GM23338 (cell line): ENCODE measurements at regions not wholly inside any gene's neighbourhood (a gene's known extent, or its start where the extent isn't known, plus 50 kb on each side); places are given as distances from the start of the nearest gene placed in this dataset.

Source experiments
- ATAC-seq: fragments of 200-7000 bp; cut with Tn5 transposase; 3 replicates; pipeline ENCODE4 v1.9.1; 2020
- DNase-seq: peaks from one replicate; pipeline ENCODE4 v3.0.0-alpha.2; 2015; ENCODE audit warnings: low spot score
- H2AFZ ChIP-seq: fragments of 200-600 bp; sonication (generic); 2 replicates; pipeline ENCODE4 v1.8.0; 2016; ENCODE audit warnings: antibody characterized with exemption, mild to moderate bottlenecking, moderate library complexity
- H3F3A ChIP-seq: fragments of 200-600 bp; sonication (generic); replicated peaks from 2 replicates; pipeline ENCODE4 v1.8.0; 2017; ENCODE audit warnings: antibody characterized with exemption, mixed run types, low read depth
- H3K27ac ChIP-seq: fragments of 200-600 bp; sonication (generic); 2 replicates; pipeline ENCODE4 v1.6.1; 2016; ENCODE audit warnings: low read depth
- H3K27me3 ChIP-seq: fragments of 200-600 bp; sonication (generic); 2 replicates; pipeline ENCODE4 v1.8.0; 2016; ENCODE audit warnings: mild to moderate bottlenecking, mixed run types, moderate library complexity; ENCODE audit not compliant: insufficient read depth
- H3K36me3 ChIP-seq: fragments of 200-600 bp; sonication (generic); 2 replicates; pipeline ENCODE4 v1.8.0; 2016; ENCODE audit warnings: mild to moderate bottlenecking; ENCODE audit not compliant: insufficient read depth
- H3K4me1 ChIP-seq: fragments of 200-600 bp; sonication (generic); 2 replicates; pipeline ENCODE4 v1.8.0; 2016; ENCODE audit warnings: mild to moderate bottlenecking, moderate library complexity; ENCODE audit not compliant: insufficient read depth
- H3K4me2 ChIP-seq: fragments of 200-600 bp; sonication (generic); 2 replicates; pipeline ENCODE4 v1.7.1; 2017; ENCODE audit warnings: mixed run types
- H3K4me3 ChIP-seq: fragments of 200-600 bp; sonication (generic); 2 replicates; pipeline ENCODE4 v1.6.1; 2016; ENCODE audit warnings: mixed run types
- H3K79me2 ChIP-seq: fragments of 200-600 bp; sonication (generic); replicated peaks from 2 replicates; pipeline ENCODE4 v1.8.0; 2017; ENCODE audit warnings: mild to moderate bottlenecking; ENCODE audit not compliant: insufficient read depth
- H3K9me2 ChIP-seq: fragments of 200-600 bp; sonication (generic); 2 replicates; pipeline ENCODE4 v1.8.0; 2017; ENCODE audit not compliant: insufficient read depth
- H4K20me1 ChIP-seq: fragments of 200-600 bp; sonication (generic); replicated peaks from 2 replicates; pipeline ENCODE4 v1.8.0; 2017; ENCODE audit warnings: mild to moderate bottlenecking; ENCODE audit not compliant: insufficient read depth
- H3K27ac Mint-ChIP-seq: 2 replicates; pipeline ENCODE4 v1.8.0; 2020; ENCODE audit warnings: inconsistent platforms, mild to moderate bottlenecking, moderate library complexity, mixed read lengths
- H3K27me3 Mint-ChIP-seq: 3 replicates; pipeline ENCODE4 v1.8.0; 2022; ENCODE audit warnings: low read depth, mild to moderate bottlenecking, moderate library complexity, mixed read lengths, inconsistent platforms; ENCODE audit not compliant: insufficient read depth, poor library complexity
- H3K36me3 Mint-ChIP-seq: 3 replicates; pipeline ENCODE4 v1.8.0; 2021; ENCODE audit warnings: low read depth, mild to moderate bottlenecking, inconsistent platforms, moderate library complexity, mixed read lengths
- H3K4me1 Mint-ChIP-seq: 3 replicates; pipeline ENCODE4 v1.8.0; 2020; ENCODE audit warnings: mild to moderate bottlenecking, inconsistent platforms, mixed read lengths
- H3K4me3 Mint-ChIP-seq: 3 replicates; pipeline ENCODE4 v1.8.0; 2021; ENCODE audit warnings: moderate library complexity, mild to moderate bottlenecking, inconsistent platforms, mixed read lengths
- H3K9me3 Mint-ChIP-seq: 3 replicates; pipeline ENCODE4 v1.8.0; 2020; ENCODE audit warnings: moderate library complexity, mild to moderate bottlenecking, inconsistent platforms, mixed read lengths
- CREB1 ChIP-seq: fragments of 250-450 bp; sonication (Bioruptor Pico); IDR thresholded peaks from 2 replicates; pipeline ENCODE4 v1.5.0; 2020; ENCODE audit warnings: low read depth, mild to moderate bottlenecking, moderate library complexity
- EZH2 ChIP-seq: fragments of 200-600 bp; sonication (generic); IDR thresholded peaks from one replicate; pipeline ENCODE4 v1.8.0; 2017; ENCODE audit warnings: antibody characterized with exemption, mild to moderate bottlenecking, low read depth; ENCODE audit not compliant: unreplicated experiment
- EZH2phosphoT487 ChIP-seq: fragments of 200-600 bp; sonication (generic); IDR thresholded peaks from one replicate; pipeline ENCODE4 v1.8.1; 2018; ENCODE audit warnings: antibody characterized with exemption; ENCODE audit not compliant: unreplicated experiment
- JUNB ChIP-seq: IDR thresholded peaks from one replicate; pipeline ENCODE4 v1.6.1; 2016; ENCODE audit warnings: antibody characterized with exemption; ENCODE audit not compliant: unreplicated experiment
- NANOG ChIP-seq: IDR thresholded peaks from 2 replicates; pipeline ENCODE4 v1.6.1; 2016; ENCODE audit warnings: antibody characterized with exemption, borderline replicate concordance
- POLR2AphosphoS5 ChIP-seq: IDR thresholded peaks from 2 replicates; pipeline ENCODE4 v1.6.1; 2016; ENCODE audit warnings: antibody characterized with exemption, low read depth
- STAT1 ChIP-seq: IDR thresholded peaks from one replicate; pipeline ENCODE4 v1.6.1; 2016; ENCODE audit warnings: antibody characterized with exemption; ENCODE audit not compliant: unreplicated experiment
- ZNF114 ChIP-seq: fragments of 250-450 bp; sonication (Bioruptor Pico); IDR thresholded peaks from 2 replicates; pipeline ENCODE4 v1.5.0; 2020; ENCODE audit warnings: mild to moderate bottlenecking, moderate library complexity
- ZNF331 ChIP-seq: fragments of 250-450 bp; sonication (Bioruptor Pico); IDR thresholded peaks from 2 replicates; pipeline ENCODE4 v1.5.0; 2020; ENCODE audit warnings: low read depth, mild to moderate bottlenecking, moderate library complexity
- ZNF462 ChIP-seq: fragments of 250-450 bp; sonication (Bioruptor Pico); IDR thresholded peaks from 2 replicates; pipeline ENCODE4 v1.5.0; 2020; ENCODE audit warnings: mild to moderate bottlenecking, moderate library complexity
- TF ChIP-seq, protein P1 (sequence below), 2 experiments: fragments of 200-600 bp in 1 of 2; sonication (generic) in 1 of 2; conservative IDR thresholded peaks; 2 replicates each; pipeline versions ENCODE4 v1.5.1 to v1.6.1; 2016 to 2017; ENCODE audit warnings: antibody characterized with exemption in 2 of 2, low read depth in 2 of 2, mild to moderate bottlenecking in 2 of 2, moderate library complexity in 1 of 2
- TF ChIP-seq, protein P2 (sequence below): IDR thresholded peaks from 2 replicates; pipeline ENCODE4 v1.6.1; 2016; ENCODE audit warnings: antibody characterized with exemption
- TF ChIP-seq, protein P3 (sequence below): IDR thresholded peaks from one replicate; pipeline ENCODE4 v1.6.1; 2018; ENCODE audit warnings: antibody characterized with exemption; ENCODE audit not compliant: unreplicated experiment

DNA sequence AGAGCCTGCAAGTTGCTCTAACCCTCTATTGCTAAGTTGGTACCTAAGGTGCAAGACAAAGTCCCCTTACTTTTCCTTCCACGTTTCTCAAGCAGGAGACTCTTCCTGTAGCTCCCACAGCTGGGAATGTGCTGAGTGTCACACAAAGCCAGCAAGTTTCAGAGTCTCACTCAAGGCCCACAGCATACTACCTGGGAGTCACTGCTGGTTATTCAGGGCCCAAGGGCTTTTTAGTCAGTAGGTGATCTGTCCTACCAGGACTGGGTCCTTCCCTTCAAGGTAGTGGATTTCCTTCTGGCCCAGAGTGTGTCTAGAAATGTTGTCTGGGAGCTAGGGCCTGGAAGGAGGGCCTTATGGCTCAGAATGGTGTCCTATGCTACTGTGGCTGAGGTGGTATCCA, 261.9 kb upstream of the CITED2 start:
- ATAC-seq (no peak), DNase-seq (no peak)
- peaks cover 4% of the 10 kb centered on the region for H3K27me3 Mint-ChIP-seq
- Histone ChIP-seq H3F3A (no peaks in the 10 kb centered on the region), H3K4me3 (no peak overlapping the region), H3K36me3 (no peaks in the 10 kb centered on the region), H3K27ac (no peak overlapping the region), H3K79me2 (no peaks in the 10 kb centered on the region), H2AFZ (no peak overlapping the region), H3K9me2 (no peaks in the 10 kb centered on the region; the same call in 1 of the 2 replicates), H4K20me1 (no peaks in the 10 kb centered on the region), H3K27me3 (no peaks in the 10 kb centered on the region), H3K4me2 (no peak overlapping the region), H3K4me1 (no peaks in the 10 kb centered on the region)
- H3K36me3 Mint-ChIP-seq = no peaks in the 10 kb centered on the region
- H3K9me3 Mint-ChIP-seq = no peaks in the 10 kb centered on the region
- no peak for TF ChIP-seq NANOG
- no peak for TF ChIP-seq ZNF462 (CRISPR knock-in tag)
- no peak for TF ChIP-seq POLR2AphosphoS5
- no peak for TF ChIP-seq EZH2phosphoT487
- TF ChIP-seq CREB1 = no peak
- TF ChIP-seq ZNF114 (CRISPR knock-in tag) = no peak
- no peak for TF ChIP-seq EZH2
- no peak for TF ChIP-seq ZNF331
- TF ChIP-seq, protein P1, sequence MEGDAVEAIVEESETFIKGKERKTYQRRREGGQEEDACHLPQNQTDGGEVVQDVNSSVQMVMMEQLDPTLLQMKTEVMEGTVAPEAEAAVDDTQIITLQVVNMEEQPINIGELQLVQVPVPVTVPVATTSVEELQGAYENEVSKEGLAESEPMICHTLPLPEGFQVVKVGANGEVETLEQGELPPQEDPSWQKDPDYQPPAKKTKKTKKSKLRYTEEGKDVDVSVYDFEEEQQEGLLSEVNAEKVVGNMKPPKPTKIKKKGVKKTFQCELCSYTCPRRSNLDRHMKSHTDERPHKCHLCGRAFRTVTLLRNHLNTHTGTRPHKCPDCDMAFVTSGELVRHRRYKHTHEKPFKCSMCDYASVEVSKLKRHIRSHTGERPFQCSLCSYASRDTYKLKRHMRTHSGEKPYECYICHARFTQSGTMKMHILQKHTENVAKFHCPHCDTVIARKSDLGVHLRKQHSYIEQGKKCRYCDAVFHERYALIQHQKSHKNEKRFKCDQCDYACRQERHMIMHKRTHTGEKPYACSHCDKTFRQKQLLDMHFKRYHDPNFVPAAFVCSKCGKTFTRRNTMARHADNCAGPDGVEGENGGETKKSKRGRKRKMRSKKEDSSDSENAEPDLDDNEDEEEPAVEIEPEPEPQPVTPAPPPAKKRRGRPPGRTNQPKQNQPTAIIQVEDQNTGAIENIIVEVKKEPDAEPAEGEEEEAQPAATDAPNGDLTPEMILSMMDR (conservative IDR thresholded peaks at IDR 0.05; ENCODE audit: low read depth in 2 of 2) = no peak
- TF ChIP-seq, protein P2, sequence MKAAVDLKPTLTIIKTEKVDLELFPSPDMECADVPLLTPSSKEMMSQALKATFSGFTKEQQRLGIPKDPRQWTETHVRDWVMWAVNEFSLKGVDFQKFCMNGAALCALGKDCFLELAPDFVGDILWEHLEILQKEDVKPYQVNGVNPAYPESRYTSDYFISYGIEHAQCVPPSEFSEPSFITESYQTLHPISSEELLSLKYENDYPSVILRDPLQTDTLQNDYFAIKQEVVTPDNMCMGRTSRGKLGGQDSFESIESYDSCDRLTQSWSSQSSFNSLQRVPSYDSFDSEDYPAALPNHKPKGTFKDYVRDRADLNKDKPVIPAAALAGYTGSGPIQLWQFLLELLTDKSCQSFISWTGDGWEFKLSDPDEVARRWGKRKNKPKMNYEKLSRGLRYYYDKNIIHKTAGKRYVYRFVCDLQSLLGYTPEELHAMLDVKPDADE = no peak
- TF ChIP-seq, protein P3, sequence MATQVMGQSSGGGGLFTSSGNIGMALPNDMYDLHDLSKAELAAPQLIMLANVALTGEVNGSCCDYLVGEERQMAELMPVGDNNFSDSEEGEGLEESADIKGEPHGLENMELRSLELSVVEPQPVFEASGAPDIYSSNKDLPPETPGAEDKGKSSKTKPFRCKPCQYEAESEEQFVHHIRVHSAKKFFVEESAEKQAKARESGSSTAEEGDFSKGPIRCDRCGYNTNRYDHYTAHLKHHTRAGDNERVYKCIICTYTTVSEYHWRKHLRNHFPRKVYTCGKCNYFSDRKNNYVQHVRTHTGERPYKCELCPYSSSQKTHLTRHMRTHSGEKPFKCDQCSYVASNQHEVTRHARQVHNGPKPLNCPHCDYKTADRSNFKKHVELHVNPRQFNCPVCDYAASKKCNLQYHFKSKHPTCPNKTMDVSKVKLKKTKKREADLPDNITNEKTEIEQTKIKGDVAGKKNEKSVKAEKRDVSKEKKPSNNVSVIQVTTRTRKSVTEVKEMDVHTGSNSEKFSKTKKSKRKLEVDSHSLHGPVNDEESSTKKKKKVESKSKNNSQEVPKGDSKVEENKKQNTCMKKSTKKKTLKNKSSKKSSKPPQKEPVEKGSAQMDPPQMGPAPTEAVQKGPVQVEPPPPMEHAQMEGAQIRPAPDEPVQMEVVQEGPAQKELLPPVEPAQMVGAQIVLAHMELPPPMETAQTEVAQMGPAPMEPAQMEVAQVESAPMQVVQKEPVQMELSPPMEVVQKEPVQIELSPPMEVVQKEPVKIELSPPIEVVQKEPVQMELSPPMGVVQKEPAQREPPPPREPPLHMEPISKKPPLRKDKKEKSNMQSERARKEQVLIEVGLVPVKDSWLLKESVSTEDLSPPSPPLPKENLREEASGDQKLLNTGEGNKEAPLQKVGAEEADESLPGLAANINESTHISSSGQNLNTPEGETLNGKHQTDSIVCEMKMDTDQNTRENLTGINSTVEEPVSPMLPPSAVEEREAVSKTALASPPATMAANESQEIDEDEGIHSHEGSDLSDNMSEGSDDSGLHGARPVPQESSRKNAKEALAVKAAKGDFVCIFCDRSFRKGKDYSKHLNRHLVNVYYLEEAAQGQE = no peak
- no peak for TF ChIP-seq JUNB
- TF ChIP-seq STAT1 = no peak
- H3K27ac Mint-ChIP-seq = no peak overlapping the region
- no peaks in the 10 kb centered on the region for H3K4me1 Mint-ChIP-seq
- no peak overlapping the region for H3K4me3 Mint-ChIP-seq
